SK-N-SH (cell line): ENCODE measurements at regions not wholly inside any gene's neighbourhood (a gene's known extent, or its start where the extent isn't known, plus 50 kb on each side); places are given as distances from the start of the nearest gene placed in this dataset.

Source experiments
- CTCF ChIA-PET: fragments of 300-600, 350-600 bp; formaldehyde crosslinking; extraction: SDS; loops from one replicate; lab custom pipeline; 2021; lab: Yijun Ruan, JAX
- POLR2A ChIA-PET: fragments of 350-600 bp; sonication (Branson Sonifier 250); formaldehyde crosslinking; extraction: SDS; loops from one replicate; lab custom pipeline; 2020; ENCODE audit warnings: antibody characterized with exemption, inconsistent platforms; lab: Yijun Ruan, JAX
- DNase-seq: peaks from one replicate; pipeline ENCODE4 v3.0.0; 2012
- H2AFZ ChIP-seq: fragments of 200-600 bp; sonication (generic); 2 replicates; pipeline ENCODE4 v1.8.1; 2016; ENCODE audit warnings: antibody characterized with exemption, mild to moderate bottlenecking, low read depth
- H3F3A ChIP-seq: fragments of 200-600 bp; sonication (generic); replicated peaks from 2 replicates; pipeline ENCODE3; 2016; ENCODE audit warnings: antibody characterized with exemption, mild to moderate bottlenecking; ENCODE audit not compliant: insufficient read depth
- H3K27ac ChIP-seq, 2 experiments: fragments of 200-500 bp in 1 of 2; fragments of 200-600 bp in 1 of 2; sonication (Bioruptor generic) in 1 of 2; sonication (generic), shearing (Covaris generic) in 1 of 2; 2 replicates each; pipeline versions ENCODE4 v1.5.1 to v1.6.1; 2014 to 2016; ENCODE audit warnings: low read depth in 2 of 2, inconsistent platforms in 1 of 2, low read length in 1 of 2, mild to moderate bottlenecking in 1 of 2, mixed read lengths in 1 of 2
- H3K27me3 ChIP-seq: fragments of 200-600 bp; sonication (generic), shearing (Covaris generic); 2 replicates; pipeline ENCODE4 v1.6.1; 2016; ENCODE audit warnings: mixed run types; ENCODE audit not compliant: insufficient read depth
- H3K36me3 ChIP-seq, 2 experiments: fragments of 200-500 bp in 1 of 2; fragments of 200-600 bp in 1 of 2; sonication (Bioruptor generic) in 1 of 2; sonication (generic) in 1 of 2; replicated peaks in 1 of 2; 2 replicates each; pipeline versions ENCODE3 to v1.5.1; 2014 to 2016; ENCODE audit warnings: low read length in 1 of 2, mild to moderate bottlenecking in 1 of 2; ENCODE audit not compliant: insufficient read depth in 2 of 2, control insufficient read depth in 1 of 2
- H3K4me1 ChIP-seq, 2 experiments: fragments of 200-500 bp in 1 of 2; fragments of 200-600 bp in 1 of 2; sonication (Bioruptor generic) in 1 of 2; sonication (generic), shearing (Covaris generic) in 1 of 2; 2 replicates each; pipeline versions ENCODE4 v1.5.1 to v1.6.1; 2014 to 2016; ENCODE audit warnings: low read depth in 1 of 2, low read length in 1 of 2, mixed run types in 1 of 2; ENCODE audit not compliant: insufficient read depth in 2 of 2, control insufficient read depth in 1 of 2
- H3K4me2 ChIP-seq: fragments of 200-600 bp; sonication (generic), shearing (Covaris generic); 2 replicates; pipeline ENCODE4 v1.6.1; 2017; ENCODE audit warnings: mixed run types
- H3K4me3 ChIP-seq, 2 experiments: fragments of 200-500 bp in 1 of 2; fragments of 200-600 bp in 1 of 2; sonication (Bioruptor generic) in 1 of 2; sonication (generic), shearing (Covaris generic) in 1 of 2; 2 replicates each; pipeline versions ENCODE4 v1.5.1 to v1.8.1; 2014 to 2016; ENCODE audit warnings: low read depth in 2 of 2, inconsistent platforms in 1 of 2, low read length in 1 of 2, mild to moderate bottlenecking in 1 of 2, mixed read lengths in 1 of 2, moderate library complexity in 1 of 2
- H3K79me2 ChIP-seq: fragments of 200-600 bp; sonication (generic); 2 replicates; pipeline ENCODE4 v1.8.1; 2017; ENCODE audit warnings: mild to moderate bottlenecking; ENCODE audit not compliant: insufficient read depth
- H3K9ac ChIP-seq: fragments of 200-600 bp; sonication (generic); 2 replicates; pipeline ENCODE4 v1.6.1; 2017; ENCODE audit warnings: mixed run types
- H3K9me2 ChIP-seq: fragments of 200-600 bp; sonication (generic); 2 replicates; pipeline ENCODE4 v1.6.1; 2017; ENCODE audit warnings: mixed run types
- H3K9me3 ChIP-seq: fragments of 200-600 bp; sonication (generic); 2 replicates; pipeline ENCODE4 v1.6.1; 2017; ENCODE audit warnings: mixed run types, mild to moderate bottlenecking, moderate library complexity
- H4K20me1 ChIP-seq: fragments of 200-600 bp; sonication (generic); 2 replicates; pipeline ENCODE4 v1.6.1; 2017; ENCODE audit warnings: mild to moderate bottlenecking, mixed run types; ENCODE audit not compliant: insufficient read depth
- EZH2phosphoT487 ChIP-seq: fragments of 200-600 bp; sonication (generic); IDR thresholded peaks from 2 replicates; pipeline ENCODE4 v1.6.1; 2017; ENCODE audit warnings: low read depth, mixed run types, mild to moderate bottlenecking, antibody characterized with exemption, moderate library complexity, borderline replicate concordance
- FOXJ3 ChIP-seq: sonication (generic); formaldehyde crosslinking; IDR thresholded peaks from 2 replicates; pipeline ENCODE4 v1.5.1; 2020; ENCODE audit warnings: mild to moderate bottlenecking, missing genetic modification reagents
- FOXM1 ChIP-seq: IDR thresholded peaks from 2 replicates; pipeline ENCODE4 v1.4.0; 2012; ENCODE audit warnings: low read depth, mild to moderate bottlenecking
- GABPA ChIP-seq: IDR thresholded peaks from 2 replicates; pipeline ENCODE4 v1.4.0; 2012; ENCODE audit warnings: low read depth, mild to moderate bottlenecking
- JUND ChIP-seq: IDR thresholded peaks from 2 replicates; pipeline ENCODE4 v1.4.0; 2012
- MAX ChIP-seq: IDR thresholded peaks from 2 replicates; pipeline ENCODE4 v1.4.0; 2012; ENCODE audit warnings: low read depth
- MXI1 ChIP-seq: IDR thresholded peaks from 2 replicates; pipeline ENCODE4 v1.6.1; 2012; ENCODE audit warnings: mild to moderate bottlenecking, low read depth, low read length, improper control_type of control experiment
- NRF1 ChIP-seq: IDR thresholded peaks from 2 replicates; pipeline ENCODE4 v1.6.1; 2012; ENCODE audit warnings: low read depth, mild to moderate bottlenecking, low read length
- PBX3 ChIP-seq: IDR thresholded peaks from 2 replicates; pipeline ENCODE4; 2012
- RAD21 ChIP-seq: IDR thresholded peaks from 2 replicates; pipeline ENCODE4 v1.6.1; 2012; ENCODE audit warnings: mild to moderate bottlenecking, low read length
- RCOR1 ChIP-seq: fragments of 150-350 bp; IDR thresholded peaks from 2 replicates; pipeline ENCODE4 v1.6.1; 2017; ENCODE audit warnings: antibody characterized with exemption, low read length
- RFX5 ChIP-seq: IDR thresholded peaks from 2 replicates; pipeline ENCODE4 v1.6.1; 2012; ENCODE audit warnings: mild to moderate bottlenecking, improper control_type of control experiment, low read length
- RXRA ChIP-seq: IDR thresholded peaks from 2 replicates; pipeline ENCODE4 v1.4.0; 2012; ENCODE audit warnings: low read depth, mild to moderate bottlenecking, borderline replicate concordance
- SIN3A ChIP-seq: IDR thresholded peaks from 2 replicates; pipeline ENCODE4 v1.6.1; 2012; ENCODE audit warnings: low read depth, mild to moderate bottlenecking, low read length, moderate library complexity, borderline replicate concordance
- TAF1 ChIP-seq: IDR thresholded peaks from 2 replicates; pipeline ENCODE4 v1.6.1; 2012; ENCODE audit warnings: low read depth, mild to moderate bottlenecking, low read length, moderate library complexity, borderline replicate concordance
- TCF12 ChIP-seq: IDR thresholded peaks from 2 replicates; pipeline ENCODE4 v1.4.0; 2012
- TEAD4 ChIP-seq: IDR thresholded peaks from 2 replicates; pipeline ENCODE4 v1.4.0; 2012; ENCODE audit warnings: mild to moderate bottlenecking, borderline replicate concordance; ENCODE audit not compliant: insufficient read depth
- USF1 ChIP-seq: IDR thresholded peaks from 2 replicates; pipeline ENCODE4 v1.4.0; 2012; ENCODE audit warnings: low read depth, borderline replicate concordance
- USF2 ChIP-seq: fragments of 150-350 bp; IDR thresholded peaks from 2 replicates; pipeline ENCODE4 v1.6.1; 2017; ENCODE audit warnings: antibody characterized with exemption, low read length, low read depth, borderline replicate concordance
- YY1 ChIP-seq: IDR thresholded peaks from 2 replicates; pipeline ENCODE4 v1.4.0; 2012; ENCODE audit warnings: low read depth, mild to moderate bottlenecking
- WGBS: methylation state at CpG from one replicate; pipeline ENCODE4 v1.1.6; 2017; ENCODE audit warnings: low lambda C conversion rate; 5-methylcytosine and 5-hydroxymethylcytosine counted together

GRCh38 chr4:170748975-170749374 lies 659.2 kb upstream of the AADAT start:
- Histone ChIP-seq H3K4me3 (no peak overlapping the region), H3K27me3 (no peaks in the 10 kb centered on the region), H2AFZ (no peak overlapping the region), H3K36me3 (no peaks in the 10 kb centered on the region), H3K9me3 (no peaks in the 10 kb centered on the region), H3K9me2 (no peaks in the 10 kb centered on the region), H3K79me2 (no peaks in the 10 kb centered on the region), H3K27ac (no peak overlapping the region), H3K4me2 (no peak overlapping the region), H3K4me1 (no peaks in the 10 kb centered on the region; a peak in 1 of 4 replicates), H3F3A (no peaks in the 10 kb centered on the region), H4K20me1 (no peaks in the 10 kb centered on the region), H3K9ac (no peak overlapping the region)
- no peak for DNase-seq
- ChIA-PET CTCF (no interaction called here), POLR2A (no interaction called here)
- no peak for TF ChIP-seq RFX5
- TF ChIP-seq TCF12: no peak
- TF ChIP-seq USF2: no peak
- TF ChIP-seq FOXJ3 (CRISPR knock-in tag): no peak
- no peak for TF ChIP-seq TEAD4
- TF ChIP-seq RAD21: no peak
- no peak for TF ChIP-seq RCOR1
- TF ChIP-seq TAF1: no peak
- no peak for TF ChIP-seq JUND
- TF ChIP-seq PBX3: no peak
- TF ChIP-seq RXRA: no peak
- TF ChIP-seq EZH2phosphoT487: no peak
- TF ChIP-seq SIN3A: no peak
- TF ChIP-seq MAX: no peak
- TF ChIP-seq USF1: no peak
- TF ChIP-seq YY1: no peak
- TF ChIP-seq FOXM1: no peak
- no peak for TF ChIP-seq GABPA
- TF ChIP-seq NRF1: no peak
- no peak for TF ChIP-seq MXI1
- WGBS: 42% methylated on average over 2 of the region's 2 CpGs
